K562 (cell line): ENCODE measurements at regions not wholly inside any gene's neighbourhood (a gene's known extent, or its start where the extent isn't known, plus 50 kb on each side); places are given as distances from the start of the nearest gene placed in this dataset.

ENCODE experiments used
- ARID1B ChIP-seq: fragments of 450-650 bp; IDR thresholded peaks from 2 replicates; pipeline ENCODE4 v1.6.1; 2016; ENCODE audit warnings: antibody characterized with exemption, mild to moderate bottlenecking, inconsistent platforms
- CEBPZ ChIP-seq: fragments of 150-350 bp; IDR thresholded peaks from 2 replicates; pipeline ENCODE4 v1.6.1; 2014; ENCODE audit warnings: low read depth, mild to moderate bottlenecking, low read length, borderline replicate concordance
- CREB3 ChIP-seq: fragments of 450-650 bp; conservative IDR thresholded peaks from 2 replicates; pipeline ENCODE4 v1.6.1; 2016; ENCODE audit warnings: missing genetic modification characterization, low read depth, mild to moderate bottlenecking, missing compliant biosample characterization, moderate library complexity
- CSDE1 ChIP-seq, 2 experiments: fragments of 450-650 bp; IDR thresholded peaks; 2 replicates each; pipeline ENCODE4 v1.6.1; 2016; ENCODE audit warnings: mild to moderate bottlenecking in 1 of 2
- FOXA3 ChIP-seq, 2 experiments: fragments of 450-650 bp in 1 of 2; sonication (generic) in 1 of 2; formaldehyde crosslinking; IDR thresholded peaks in 1 of 2; conservative IDR thresholded peaks in 1 of 2; 2 replicates each; pipeline versions ENCODE4 v1.4.0 to v1.8.0; 2020 to 2022; ENCODE audit warnings: mild to moderate bottlenecking in 2 of 2, missing genetic modification reagents in 1 of 2
- HDAC1 ChIP-seq, 2 experiments: fragments of 450-650 bp; IDR thresholded peaks; 2 replicates each; pipeline ENCODE4 v1.6.1; 2016 to 2017; ENCODE audit warnings: inconsistent platforms in 1 of 2, mild to moderate bottlenecking in 1 of 2, moderate library complexity in 1 of 2
- HDAC6 ChIP-seq: IDR thresholded peaks from 2 replicates; pipeline ENCODE4 v1.6.1; 2012; ENCODE audit warnings: low read depth, mild to moderate bottlenecking, control low read depth, inconsistent platforms, low read length, moderate library complexity
- HOMEZ ChIP-seq: fragments of 250-450 bp; sonication (Bioruptor Pico); IDR thresholded peaks from 2 replicates; pipeline ENCODE4 v1.4.0; 2020; ENCODE audit warnings: mild to moderate bottlenecking, moderate library complexity
- NFXL1 ChIP-seq: fragments of 450-650 bp; formaldehyde crosslinking; IDR thresholded peaks from 2 replicates; pipeline ENCODE4 v1.4.0; 2021; ENCODE audit warnings: mild to moderate bottlenecking
- POLR2H ChIP-seq: IDR thresholded peaks from 2 replicates; pipeline ENCODE4 v1.6.1; 2016; ENCODE audit warnings: missing genetic modification characterization, low read depth, mild to moderate bottlenecking, control low read depth, missing compliant biosample characterization, moderate library complexity
- RBM17 ChIP-seq: fragments of 200-400 bp; formaldehyde crosslinking; IDR thresholded peaks from 2 replicates; pipeline ENCODE4 v1.6.1; 2017; ENCODE audit warnings: low read depth, mild to moderate bottlenecking, low read length, borderline replicate concordance
- SAP30 ChIP-seq: fragments of 200-600 bp; sonication (generic); IDR thresholded peaks from 2 replicates; pipeline ENCODE4 v1.6.1; 2012; ENCODE audit warnings: borderline replicate concordance, low read depth, mild to moderate bottlenecking, moderate library complexity, low read length, control low read depth, inconsistent platforms; ENCODE audit not compliant: insufficient read depth, poor library complexity, severe bottlenecking
- SRF ChIP-seq, 2 experiments: fragments of 250-450, 450-650 bp in 1 of 2; sonication (Bioruptor Pico) in 1 of 2; sonication (generic) in 1 of 2; formaldehyde crosslinking; IDR thresholded peaks; 2 replicates each; pipeline versions ENCODE4 v1.5.0 to v1.5.1; 2020 to 2022; ENCODE audit warnings: mild to moderate bottlenecking in 1 of 2, missing genetic modification reagents in 1 of 2
- THRB ChIP-seq: fragments of 450-650 bp; formaldehyde crosslinking; conservative IDR thresholded peaks from 2 replicates; pipeline ENCODE4 v1.4.0; 2022; ENCODE audit warnings: mild to moderate bottlenecking, missing genetic modification characterization
- ZBTB12 ChIP-seq: fragments of 250-450 bp; sonication (Bioruptor Pico); IDR thresholded peaks from 2 replicates; pipeline ENCODE4 v1.4.0; 2020
- ZNF253 ChIP-seq: fragments of 250-450 bp; sonication (Bioruptor Pico); conservative IDR thresholded peaks from 2 replicates; pipeline ENCODE4 v1.6.1; 2021; ENCODE audit warnings: mild to moderate bottlenecking
- ZNF347 ChIP-seq: fragments of 450-650 bp; formaldehyde crosslinking; IDR thresholded peaks from 2 replicates; pipeline ENCODE4 v1.4.0; 2020; ENCODE audit warnings: low read depth, mild to moderate bottlenecking, moderate library complexity
- ZNF354B ChIP-seq: fragments of 250-450 bp; sonication (Bioruptor Pico); IDR thresholded peaks from 2 replicates; pipeline ENCODE4 v1.4.0; 2020
- ZNF583 ChIP-seq: fragments of 250-450 bp; sonication (Bioruptor Pico); IDR thresholded peaks from 2 replicates; pipeline ENCODE4 v1.4.0; 2020
- ZNF586 ChIP-seq: fragments of 450-650 bp; formaldehyde crosslinking; conservative IDR thresholded peaks from 2 replicates; pipeline ENCODE4 v1.4.0; 2020; ENCODE audit warnings: mild to moderate bottlenecking, moderate library complexity
- ZNF830 ChIP-seq: fragments of 250-450 bp; sonication (Bioruptor Pico); IDR thresholded peaks from 2 replicates; pipeline ENCODE4 v1.5.0; 2021; ENCODE audit warnings: mild to moderate bottlenecking

GRCh38 chr3:72595376-72595775 is 252.9 kb downstream of the SHQ1 start (continued):
- TF ChIP-seq THRB (CRISPR knock-in tag) (no peak), ZNF347 (CRISPR knock-in tag) (no peak), ARID1B (peak; percentile 87), ZNF830 (no peak), RBM17 (no peak), HDAC1 (IDR thresholded peaks at IDR 0.05) (peak in 1 of 2 experiments; percentile 45; a peak in 1 of 4 replicates), SRF (CRISPR knock-in tag; IDR thresholded peaks at IDR 0.05) (no peak), CREB3 (no peak), HDAC6 (no peak), ZBTB12 (CRISPR knock-in tag) (no peak), HOMEZ (CRISPR knock-in tag) (no peak), ZNF354B (no peak), ZNF253 (CRISPR knock-in tag) (no peak), ZNF586 (no peak), CSDE1 (IDR thresholded peaks at IDR 0.05) (no peak), POLR2H (tag) (no peak), NFXL1 (CRISPR knock-in tag) (no peak), ZNF583 (CRISPR knock-in tag) (no peak), SAP30 (no peak), FOXA3 (CRISPR knock-in tag; conservative IDR thresholded peaks at IDR 0.05 in 1 of 2, IDR thresholded peaks at IDR 0.05 in 1 of 2) (peak in 1 of 2 experiments; percentile 34; a peak in 1 of 4 replicates), CEBPZ (no peak)
